ENCODE measurements at regions not wholly inside any gene's neighbourhood (a gene's known extent, or its start where the extent isn't known, plus 50 kb on each side); places are given as distances from the start of the nearest gene placed in this dataset.

DNA sequence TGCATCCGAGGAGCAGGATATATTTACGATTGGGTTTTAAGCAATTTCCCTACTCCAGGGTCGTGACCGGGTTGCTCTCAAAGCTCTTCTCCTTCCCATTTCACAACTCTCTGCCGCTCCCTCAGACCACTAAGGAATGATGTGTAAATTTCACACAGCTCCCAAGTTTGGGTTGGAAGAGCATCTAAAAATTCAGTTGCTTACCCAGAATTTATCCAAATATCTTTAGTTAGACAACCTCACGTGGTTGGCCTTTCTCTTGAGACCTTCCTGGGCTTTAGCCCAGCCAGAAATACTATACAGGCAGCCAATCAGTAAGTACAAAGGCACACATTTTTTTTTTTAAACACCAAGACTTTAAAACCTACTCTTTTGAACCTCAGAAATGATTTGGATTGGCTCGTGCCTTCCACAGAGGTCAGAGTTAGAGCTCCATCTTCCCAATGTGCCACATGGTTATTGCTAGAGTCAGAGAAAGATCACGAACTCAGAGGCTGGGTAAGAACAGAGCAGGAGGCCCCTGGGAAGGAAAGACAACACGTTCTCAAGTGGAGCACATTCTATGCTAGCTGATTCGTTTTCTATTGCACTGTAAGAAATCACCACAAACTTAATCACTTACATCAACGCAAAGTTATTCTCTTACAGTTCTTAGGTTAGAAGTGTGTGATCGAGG lies 335.4 kb upstream of the MGMT start:
- TF ChIP-seq, protein P1, sequence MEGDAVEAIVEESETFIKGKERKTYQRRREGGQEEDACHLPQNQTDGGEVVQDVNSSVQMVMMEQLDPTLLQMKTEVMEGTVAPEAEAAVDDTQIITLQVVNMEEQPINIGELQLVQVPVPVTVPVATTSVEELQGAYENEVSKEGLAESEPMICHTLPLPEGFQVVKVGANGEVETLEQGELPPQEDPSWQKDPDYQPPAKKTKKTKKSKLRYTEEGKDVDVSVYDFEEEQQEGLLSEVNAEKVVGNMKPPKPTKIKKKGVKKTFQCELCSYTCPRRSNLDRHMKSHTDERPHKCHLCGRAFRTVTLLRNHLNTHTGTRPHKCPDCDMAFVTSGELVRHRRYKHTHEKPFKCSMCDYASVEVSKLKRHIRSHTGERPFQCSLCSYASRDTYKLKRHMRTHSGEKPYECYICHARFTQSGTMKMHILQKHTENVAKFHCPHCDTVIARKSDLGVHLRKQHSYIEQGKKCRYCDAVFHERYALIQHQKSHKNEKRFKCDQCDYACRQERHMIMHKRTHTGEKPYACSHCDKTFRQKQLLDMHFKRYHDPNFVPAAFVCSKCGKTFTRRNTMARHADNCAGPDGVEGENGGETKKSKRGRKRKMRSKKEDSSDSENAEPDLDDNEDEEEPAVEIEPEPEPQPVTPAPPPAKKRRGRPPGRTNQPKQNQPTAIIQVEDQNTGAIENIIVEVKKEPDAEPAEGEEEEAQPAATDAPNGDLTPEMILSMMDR (IDR thresholded peaks at IDR 0.05): no peak
- no peak for TF ChIP-seq POLR2A (IDR thresholded peaks at IDR 0.05)

Data from lower leg skin (tissue), 3 donors.